DOHH2 (cell line): ENCODE measurements at regions not wholly inside any gene's neighbourhood (a gene's known extent, or its start where the extent isn't known, plus 50 kb on each side); places are given as distances from the start of the nearest gene placed in this dataset.

Source experiments
- H3F3A ChIP-seq: fragments of 200-600 bp; sonication (generic), shearing (Covaris generic); 2 replicates; pipeline ENCODE4 v1.6.0; 2016; ENCODE audit warnings: antibody characterized with exemption, mild to moderate bottlenecking; ENCODE audit not compliant: control insufficient read depth, insufficient read depth
- H3K27ac ChIP-seq: fragments of 200-600 bp; sonication (generic); 2 replicates; pipeline ENCODE4 v1.5.1; 2014; ENCODE audit warnings: low read depth, mild to moderate bottlenecking, low read length, moderate library complexity
- H3K27me3 ChIP-seq: fragments of 200-600 bp; sonication (generic); 2 replicates; pipeline ENCODE4 v1.6.1; 2014; ENCODE audit warnings: mild to moderate bottlenecking, low read length, mixed read lengths; ENCODE audit not compliant: control insufficient read depth
- H3K36me3 ChIP-seq: fragments of 200-600 bp; sonication (generic); 2 replicates; pipeline ENCODE4 v1.6.1; 2014; ENCODE audit warnings: mild to moderate bottlenecking, low read length, moderate library complexity, mixed read lengths; ENCODE audit not compliant: control insufficient read depth
- H3K4me1 ChIP-seq: fragments of 200-600 bp; sonication (generic); 2 replicates; pipeline ENCODE4 v1.6.1; 2014; ENCODE audit warnings: mild to moderate bottlenecking, low read length, mixed read lengths; ENCODE audit not compliant: control insufficient read depth
- H3K4me2 ChIP-seq: fragments of 200-600 bp; sonication (generic); 2 replicates; pipeline ENCODE4 v1.6.0; 2014; ENCODE audit warnings: mild to moderate bottlenecking, low read length, moderate library complexity
- H3K4me3 ChIP-seq: fragments of 200-600 bp; sonication (generic); 2 replicates; pipeline ENCODE4 v1.5.1; 2014; ENCODE audit warnings: mild to moderate bottlenecking, low read length, mixed read lengths
- H3K79me2 ChIP-seq: fragments of 200-600 bp; sonication (generic); 2 replicates; pipeline ENCODE4 v1.6.1; 2014; ENCODE audit warnings: mild to moderate bottlenecking, low read length, mixed read lengths; ENCODE audit not compliant: control insufficient read depth
- H3K9me2 ChIP-seq: fragments of 200-600 bp; sonication (generic); replicated peaks from 2 replicates; pipeline ENCODE4 v1.6.1; 2014; ENCODE audit warnings: mild to moderate bottlenecking, low read length, mixed read lengths; ENCODE audit not compliant: control insufficient read depth
- H3K9me3 ChIP-seq: fragments of 200-600 bp; sonication (generic); 2 replicates; pipeline ENCODE4 v1.6.1; 2014; ENCODE audit warnings: antibody characterized with exemption, low read length, mixed read lengths; ENCODE audit not compliant: control insufficient read depth, insufficient read depth
- H4K20me1 ChIP-seq: fragments of 200-600 bp; sonication (generic); 2 replicates; pipeline ENCODE4 v1.6.0; 2014; ENCODE audit warnings: low read depth, mild to moderate bottlenecking, antibody characterized with exemption, low read length, moderate library complexity; ENCODE audit not compliant: control insufficient read depth, insufficient read depth
- CTCF ChIP-seq: fragments of 200-600 bp; sonication (generic); IDR thresholded peaks from one replicate; pipeline ENCODE4 v1.5.1; 2014; ENCODE audit warnings: antibody characterized with exemption, mild to moderate bottlenecking, low read depth, low read length; ENCODE audit not compliant: poor library complexity, severe bottlenecking
- EZH2phosphoT487 ChIP-seq: fragments of 200-600 bp; sonication (generic); IDR thresholded peaks from 2 replicates; pipeline ENCODE4 v1.6.1; 2017; ENCODE audit warnings: borderline replicate concordance, mild to moderate bottlenecking, antibody characterized with exemption, low read length, moderate library complexity, mixed read lengths

DNA sequence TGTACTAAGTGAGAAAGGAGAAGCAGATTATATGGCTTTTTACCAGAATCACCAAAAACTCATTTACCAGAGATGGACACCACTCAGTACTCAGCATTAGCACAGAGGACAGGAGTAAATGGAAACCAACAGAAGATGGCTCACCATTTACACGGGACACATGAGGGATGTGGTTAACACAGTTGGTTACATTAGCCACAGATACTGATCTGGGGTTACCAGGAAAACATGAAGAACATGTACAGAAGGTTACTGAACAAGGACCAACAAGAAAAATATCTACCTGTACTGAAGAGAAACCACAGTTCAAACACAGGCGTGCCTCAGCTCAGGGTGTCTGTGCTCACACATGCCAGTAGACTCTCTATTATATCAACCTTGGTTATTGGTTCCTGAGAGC is 1285.8 kb upstream of the SORCS1 start:
- no peaks in the 10 kb centered on the region for H3K36me3 ChIP-seq
- no peak overlapping the region for H3K27ac ChIP-seq
- TF ChIP-seq EZH2phosphoT487, result no peak
- no peak for TF ChIP-seq CTCF
- H3K79me2 ChIP-seq, result no peaks in the 10 kb centered on the region
- no peak overlapping the region for H3K4me2 ChIP-seq
- H3K9me2 ChIP-seq, result no peaks in the 10 kb centered on the region
- H3K9me3 ChIP-seq, result no peaks in the 10 kb centered on the region; the same call in 1 of the 2 replicates
- no peaks in the 10 kb centered on the region for H4K20me1 ChIP-seq
- H3K4me1 ChIP-seq, result no peaks in the 10 kb centered on the region
- H3K4me3 ChIP-seq, result no peak overlapping the region
- H3F3A ChIP-seq, result no peaks in the 10 kb centered on the region
- no peaks in the 10 kb centered on the region for H3K27me3 ChIP-seq

- Histone ChIP-seq H3K27ac (no peak overlapping the region), H3K4me3 (no peak overlapping the region), H3K36me3 (no peaks in the 10 kb centered on the region), H3K9me3 (no peaks in the 10 kb centered on the region; the same call in 1 of the 2 replicates), H4K20me1 (no peaks in the 10 kb centered on the region), H3K4me2 (no peak overlapping the region), H3K9me2 (no peaks in the 10 kb centered on the region), H3K27me3 (no peaks in the 10 kb centered on the region), H3K4me1 (no peaks in the 10 kb centered on the region), H3F3A (no peaks in the 10 kb centered on the region), H3K79me2 (no peaks in the 10 kb centered on the region)
- TF ChIP-seq CTCF (no peak), EZH2phosphoT487 (no peak)
These were observed 1281.2 kb upstream of the SORCS1 start for GRCh38 chr10:108445746-108446145.

DNA sequence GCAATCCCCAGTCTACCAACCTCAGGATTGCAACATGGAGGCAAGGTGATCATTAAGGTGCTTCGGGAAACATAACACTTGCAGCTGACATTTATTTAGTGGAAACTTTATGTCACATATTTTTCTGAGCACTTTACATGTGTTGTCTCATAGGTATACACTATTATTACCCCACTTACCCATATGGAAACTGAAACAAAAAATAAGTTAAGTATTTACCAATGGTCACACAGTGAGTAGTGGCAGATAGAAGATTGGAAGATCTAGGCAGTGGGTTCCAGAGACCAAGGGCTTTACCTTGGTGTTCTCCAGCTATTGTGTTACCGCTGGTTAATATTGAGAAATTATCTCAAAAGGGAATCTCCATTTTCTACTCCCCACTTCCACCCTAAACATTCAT is 1279.1 kb upstream of the SORCS1 start:
- no peaks in the 10 kb centered on the region for H3K9me3 ChIP-seq
- no peak overlapping the region for H3K4me2 ChIP-seq
- no peak overlapping the region for H3K4me3 ChIP-seq
- no peaks in the 10 kb centered on the region for H3K36me3 ChIP-seq
- H4K20me1 ChIP-seq, result no peaks in the 10 kb centered on the region
- no peaks in the 10 kb centered on the region for H3K79me2 ChIP-seq
- no peaks in the 10 kb centered on the region for H3F3A ChIP-seq
- H3K27ac ChIP-seq, result no peak overlapping the region
- H3K27me3 ChIP-seq, result no peaks in the 10 kb centered on the region
- H3K4me1 ChIP-seq, result no peaks in the 10 kb centered on the region
- TF ChIP-seq EZH2phosphoT487, result no peak
- TF ChIP-seq CTCF, result no peak
- H3K9me2 ChIP-seq, result no peaks in the 10 kb centered on the region

DNA sequence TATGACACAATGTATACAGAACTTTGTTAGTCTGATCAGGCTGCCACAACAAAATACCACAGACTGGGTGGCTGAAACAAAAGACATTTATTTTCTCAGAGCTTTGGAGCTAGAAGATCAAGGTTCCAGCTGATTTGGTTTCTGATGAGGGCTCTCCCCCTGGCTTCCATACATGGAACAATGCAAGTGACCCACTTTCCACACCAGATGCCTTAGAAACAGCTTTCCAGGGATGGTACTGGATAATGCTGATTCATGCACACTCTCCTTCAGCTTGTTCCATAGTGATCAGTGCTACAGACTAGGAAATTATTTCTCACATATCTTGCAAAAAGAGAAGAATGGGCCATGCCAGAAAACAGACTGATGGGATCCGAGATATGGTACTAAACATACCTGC is 1274.9 kb upstream of the SORCS1 start:
- Histone ChIP-seq H3K4me2 (no peak overlapping the region), H4K20me1 (no peaks in the 10 kb centered on the region), H3K9me2 (no peaks in the 10 kb centered on the region), H3K9me3 (no peaks in the 10 kb centered on the region), H3K4me3 (no peak overlapping the region), H3F3A (no peaks in the 10 kb centered on the region), H3K4me1 (no peaks in the 10 kb centered on the region), H3K36me3 (no peaks in the 10 kb centered on the region), H3K27me3 (no peaks in the 10 kb centered on the region), H3K79me2 (no peaks in the 10 kb centered on the region), H3K27ac (no peak overlapping the region)
- TF ChIP-seq CTCF (no peak), EZH2phosphoT487 (no peak)
